Inflammatory macrophage treated with lipopolysaccharide for 4 hours (primary cell): ENCODE measurements at regions not wholly inside any gene's neighbourhood (a gene's known extent, or its start where the extent isn't known, plus 50 kb on each side); places are given as distances from the start of the nearest gene placed in this dataset.
"Not testable (repeated sequence)": the region's sequence is repeated elsewhere in the genome, so short reads cannot be mapped to it uniquely, and the experiment has no call there.

Experiments
- DNase-seq: peaks from one replicate; pipeline ENCODE4 v3.0.0-alpha.2; 2020

- no peak for DNase-seq
These were observed 571.3 kb downstream of the GABRG2 start for GRCh38 chr5:162638849-162639248.

GRCh38 chr5:162641142-162641813 is 573.7 kb downstream of the GABRG2 start:
- no peak for DNase-seq

- DNase-seq: no peak
These were observed 587.3 kb downstream of the GABRG2 start for GRCh38 chr5:162654661-162655405.

- DNase-seq: no peak
These were observed 589.5 kb downstream of the GABRG2 start for GRCh38 chr5:162657076-162657475.

GRCh38 chr5:162664846-162665245 is 597.3 kb downstream of the GABRG2 start:
- no peak for DNase-seq

GRCh38 chr5:162668926-162669325 is 601.4 kb downstream of the GABRG2 start:
- DNase-seq: no peak

GRCh38 chr5:162672061-162672460 is 604.5 kb downstream of the GABRG2 start:
- DNase-seq: no peak

- DNase-seq: no peak
These were observed 615.7 kb downstream of the GABRG2 start for GRCh38 chr5:162683284-162683683.

GRCh38 chr5:162684145-162684544 is 616.6 kb downstream of the GABRG2 start:
- no peak for DNase-seq

GRCh38 chr5:162685302-162685701 is 617.7 kb downstream of the GABRG2 start:
- no peak for DNase-seq

- not testable (repeated sequence) for DNase-seq
These were observed 628.7 kb downstream of the GABRG2 start for GRCh38 chr5:162696272-162696671.

- DNase-seq: no peak
These were observed 631.8 kb downstream of the GABRG2 start for GRCh38 chr5:162699361-162699760.

- DNase-seq: no peak
These were observed 636.3 kb downstream of the GABRG2 start for GRCh38 chr5:162703914-162704313.

- DNase-seq: no peak
These were observed 643.7 kb downstream of the GABRG2 start for GRCh38 chr5:162711244-162711643.

GRCh38 chr5:162719720-162720119 is 652.1 kb downstream of the GABRG2 start:
- DNase-seq: no peak

- no peak for DNase-seq
These were observed 653.6 kb downstream of the GABRG2 start for GRCh38 chr5:162721125-162721524.

- no peak for DNase-seq
These were observed 684.8 kb upstream of the CCNG1 start for GRCh38 chr5:162752612-162753011.

- DNase-seq: no peak
These were observed 675.3 kb upstream of the CCNG1 start for GRCh38 chr5:162762119-162762518.

GRCh38 chr5:162769019-162769418 is 668.4 kb upstream of the CCNG1 start:
- DNase-seq: no peak

- no peak for DNase-seq
These were observed 651.7 kb upstream of the CCNG1 start for GRCh38 chr5:162785673-162786072.

- no peak for DNase-seq
These were observed 651.2 kb upstream of the CCNG1 start for GRCh38 chr5:162786234-162786633.

- DNase-seq: no peak
These were observed 640.9 kb upstream of the CCNG1 start for GRCh38 chr5:162796507-162796906.

GRCh38 chr5:162800301-162800700 is 637.1 kb upstream of the CCNG1 start:
- DNase-seq: no peak

- DNase-seq: no peak
These were observed 636.2 kb upstream of the CCNG1 start for GRCh38 chr5:162801235-162801634.

- DNase-seq: no peak
These were observed 631.2 kb upstream of the CCNG1 start for GRCh38 chr5:162806195-162806594.
